Activated CD8-positive, alpha-beta memory T cell treated with anti-CD3 and anti-CD28 coated beads, Interleukin-2, amount 50 U/mL, for 48 hours (primary cell): ENCODE measurements at regions not wholly inside any gene's neighbourhood (a gene's known extent, or its start where the extent isn't known, plus 50 kb on each side); places are given as distances from the start of the nearest gene placed in this dataset.

Experiments used
- DNase-seq: peaks from one replicate; pipeline ENCODE4 v3.0.0-alpha.2; 2020

GRCh38 chr17:5822281-5823060 is 238.2 kb upstream of the NLRP1 start:
- DNase-seq: no peak

- DNase-seq: no peak
Measured at GRCh38 chr17:5823219-5823618, 238.9 kb upstream of the NLRP1 start.

GRCh38 chr17:5825717-5826330 is 241.5 kb upstream of the NLRP1 start:
- DNase-seq: no peak

- DNase-seq: no peak
Measured at GRCh38 chr17:5826384-5826783, 242.1 kb upstream of the NLRP1 start.

- DNase-seq: no peak
Measured at GRCh38 chr17:5830921-5831320, 239.3 kb upstream of the WSCD1 start.

- no peak for DNase-seq
Measured at GRCh38 chr17:5832886-5833285, 237.3 kb upstream of the WSCD1 start.

- DNase-seq: no peak
Measured at GRCh38 chr17:5837055-5837491, 233.1 kb upstream of the WSCD1 start.

GRCh38 chr17:5838661-5839300 is 231.4 kb upstream of the WSCD1 start:
- DNase-seq: no peak

- no peak for DNase-seq
Measured at GRCh38 chr17:5840811-5841446, 229.2 kb upstream of the WSCD1 start.

- no peak for DNase-seq
Measured at GRCh38 chr17:5841862-5842261, 228.3 kb upstream of the WSCD1 start.

GRCh38 chr17:5843366-5844026 is 226.7 kb upstream of the WSCD1 start:
- no peak for DNase-seq

- no peak for DNase-seq
Measured at GRCh38 chr17:5846001-5846400, 224.2 kb upstream of the WSCD1 start.

- no peak for DNase-seq
Measured at GRCh38 chr17:5854871-5855554, 215.2 kb upstream of the WSCD1 start.

- no peak for DNase-seq
Measured at GRCh38 chr17:5861246-5861645, 208.9 kb upstream of the WSCD1 start.

- DNase-seq: no peak
Measured at GRCh38 chr17:5861854-5862253, 208.3 kb upstream of the WSCD1 start.

GRCh38 chr17:5862395-5862794 is 207.8 kb upstream of the WSCD1 start:
- no peak for DNase-seq

GRCh38 chr17:5864741-5865657 is 205.2 kb upstream of the WSCD1 start:
- no peak for DNase-seq

GRCh38 chr17:5866978-5867377 is 203.2 kb upstream of the WSCD1 start:
- DNase-seq: no peak

- DNase-seq: no peak
Measured at GRCh38 chr17:5869041-5869745, 201.0 kb upstream of the WSCD1 start.

GRCh38 chr17:5870231-5870953 is 199.8 kb upstream of the WSCD1 start:
- DNase-seq: no peak
